ENCODE measurements at regions not wholly inside any gene's neighbourhood (a gene's known extent, or its start where the extent isn't known, plus 50 kb on each side); places are given as distances from the start of the nearest gene placed in this dataset.

- dilution Hi-C loops (cut with MboI; ENCODE audit: extremely low pct_ligation_motif_present, low sequenced_read_pairs), result no loop called here
- Histone ChIP-seq H3K27me3 (ENCODE audit: control insufficient read depth, extremely low read depth, insufficient read depth, low read length) (no peaks in the 10 kb centered on the region), H4K20me1 (ENCODE audit: control insufficient read depth, extremely low read depth, insufficient read depth, low read length) (no peaks in the 10 kb centered on the region), H3K79me2 (ENCODE audit: control insufficient read depth, insufficient read depth, low read length) (no peaks in the 10 kb centered on the region), H3K36me3 (ENCODE audit: control insufficient read depth in 2 of 2, extremely low read depth in 1 of 2, insufficient read depth in 2 of 2, low read length in 2 of 2) (no peaks in the 10 kb centered on the region), H3K27ac (ENCODE audit: control insufficient read depth, insufficient read depth, low read length) (no peak overlapping the region), H3K4me1 (ENCODE audit: control insufficient read depth, extremely low read depth, insufficient read depth, low read length) (peaks cover 10% of the 10 kb centered on the region), H3K9ac (ENCODE audit: control insufficient read depth, extremely low read depth, insufficient read depth, low read length) (no peak overlapping the region), H3K9me1 (ENCODE audit: control insufficient read depth, extremely low read depth, insufficient read depth, low read length) (no peaks in the 10 kb centered on the region), H3K4me3 (ENCODE audit: control insufficient read depth in 2 of 3, extremely low read depth in 1 of 3, insufficient read depth in 2 of 3, low read depth in 1 of 3, low read length in 3 of 3) (no peak overlapping the region), H3K4me2 (ENCODE audit: control insufficient read depth, extremely low read depth, insufficient read depth, low read depth, low read length) (no peak overlapping the region), H3K9me3 (ENCODE audit: control insufficient read depth, low read depth, low read length) (no peaks in the 10 kb centered on the region), H2AFZ (ENCODE audit: control insufficient read depth, low read length) (no peak overlapping the region)
- TF ChIP-seq CTCF (optimal IDR thresholded peaks at IDR 0.05 in 1 of 3, IDR thresholded peaks at IDR 0.05 in 1 of 3, conservative IDR thresholded peaks at IDR 0.05 in 1 of 3; ENCODE audit: extremely low read depth in 1 of 3, insufficient read depth in 2 of 3, low read length in 3 of 3) (no peak), EZH2 (IDR thresholded peaks at IDR 0.05; ENCODE audit: low read length) (no peak)
- DNase-seq (ENCODE audit: low read depth, low spot score) (no peak), FAIRE-seq (no peak)
These were observed 273.3 kb downstream of the PTEN start for GRCh38 chr10:88136712-88137111.

- Histone ChIP-seq H4K20me1 (ENCODE audit: control insufficient read depth, extremely low read depth, insufficient read depth, low read length) (no peaks in the 10 kb centered on the region), H3K4me2 (ENCODE audit: control insufficient read depth, extremely low read depth, insufficient read depth, low read depth, low read length) (no peak overlapping the region), H3K9me1 (ENCODE audit: control insufficient read depth, extremely low read depth, insufficient read depth, low read length) (no peaks in the 10 kb centered on the region), H3K9ac (ENCODE audit: control insufficient read depth, extremely low read depth, insufficient read depth, low read length) (no peak overlapping the region), H3K27ac (ENCODE audit: control insufficient read depth, insufficient read depth, low read length) (no peak overlapping the region), H3K79me2 (ENCODE audit: control insufficient read depth, insufficient read depth, low read length) (no peaks in the 10 kb centered on the region), H3K4me3 (ENCODE audit: control insufficient read depth in 2 of 3, extremely low read depth in 1 of 3, insufficient read depth in 2 of 3, low read depth in 1 of 3, low read length in 3 of 3) (no peak overlapping the region), H3K27me3 (ENCODE audit: control insufficient read depth, extremely low read depth, insufficient read depth, low read length) (no peaks in the 10 kb centered on the region), H2AFZ (ENCODE audit: control insufficient read depth, low read length) (no peak overlapping the region), H3K9me3 (ENCODE audit: control insufficient read depth, low read depth, low read length) (no peaks in the 10 kb centered on the region), H3K36me3 (ENCODE audit: control insufficient read depth in 2 of 2, extremely low read depth in 1 of 2, insufficient read depth in 2 of 2, low read length in 2 of 2) (no peaks in the 10 kb centered on the region), H3K4me1 (ENCODE audit: control insufficient read depth, extremely low read depth, insufficient read depth, low read length) (peaks cover 4% of the 10 kb centered on the region)
- peak; percentile 26 for FAIRE-seq
- DNase-seq (ENCODE audit: low read depth, low spot score), result no peak
- dilution Hi-C loops (cut with MboI; ENCODE audit: extremely low pct_ligation_motif_present, low sequenced_read_pairs), result no loop called here
- TF ChIP-seq CTCF (optimal IDR thresholded peaks at IDR 0.05 in 1 of 3, IDR thresholded peaks at IDR 0.05 in 1 of 3, conservative IDR thresholded peaks at IDR 0.05 in 1 of 3; ENCODE audit: extremely low read depth in 1 of 3, insufficient read depth in 2 of 3, low read length in 3 of 3) (no peak), EZH2 (IDR thresholded peaks at IDR 0.05; ENCODE audit: low read length) (no peak)
These were observed 275.0 kb downstream of the PTEN start for GRCh38 chr10:88138319-88138848.
